ENCODE measurements at regions not wholly inside any gene's neighbourhood (a gene's known extent, or its start where the extent isn't known, plus 50 kb on each side); places are given as distances from the start of the nearest gene placed in this dataset.

DNA sequence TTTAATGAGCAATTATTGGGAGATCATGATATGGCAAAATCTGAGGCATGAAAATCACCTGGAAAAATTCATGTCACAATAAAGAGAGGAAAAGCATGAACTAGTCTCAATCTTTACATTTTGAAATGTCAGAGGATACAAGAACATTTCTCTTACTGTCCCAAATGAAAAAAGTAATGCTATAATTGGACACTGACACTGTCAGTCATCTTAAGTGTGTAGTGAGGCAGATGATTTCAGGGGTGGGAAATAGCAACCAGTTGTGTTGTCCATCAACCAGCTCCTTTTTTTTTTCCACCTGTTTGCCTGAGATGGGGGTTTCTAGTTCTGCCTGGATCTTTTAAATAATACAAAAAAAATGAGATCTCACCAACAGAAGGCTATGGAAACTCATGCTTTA, 646.2 kb downstream of the KCNT2 start:
- Histone ChIP-seq H3K27ac (no peak overlapping the region), H3K4me3 (no peak overlapping the region)
- DNase-seq (ENCODE audit: low spot score): no peak
- TF ChIP-seq, protein P1, sequence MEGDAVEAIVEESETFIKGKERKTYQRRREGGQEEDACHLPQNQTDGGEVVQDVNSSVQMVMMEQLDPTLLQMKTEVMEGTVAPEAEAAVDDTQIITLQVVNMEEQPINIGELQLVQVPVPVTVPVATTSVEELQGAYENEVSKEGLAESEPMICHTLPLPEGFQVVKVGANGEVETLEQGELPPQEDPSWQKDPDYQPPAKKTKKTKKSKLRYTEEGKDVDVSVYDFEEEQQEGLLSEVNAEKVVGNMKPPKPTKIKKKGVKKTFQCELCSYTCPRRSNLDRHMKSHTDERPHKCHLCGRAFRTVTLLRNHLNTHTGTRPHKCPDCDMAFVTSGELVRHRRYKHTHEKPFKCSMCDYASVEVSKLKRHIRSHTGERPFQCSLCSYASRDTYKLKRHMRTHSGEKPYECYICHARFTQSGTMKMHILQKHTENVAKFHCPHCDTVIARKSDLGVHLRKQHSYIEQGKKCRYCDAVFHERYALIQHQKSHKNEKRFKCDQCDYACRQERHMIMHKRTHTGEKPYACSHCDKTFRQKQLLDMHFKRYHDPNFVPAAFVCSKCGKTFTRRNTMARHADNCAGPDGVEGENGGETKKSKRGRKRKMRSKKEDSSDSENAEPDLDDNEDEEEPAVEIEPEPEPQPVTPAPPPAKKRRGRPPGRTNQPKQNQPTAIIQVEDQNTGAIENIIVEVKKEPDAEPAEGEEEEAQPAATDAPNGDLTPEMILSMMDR (IDR thresholded peaks at IDR 0.05): no peak

DNA sequence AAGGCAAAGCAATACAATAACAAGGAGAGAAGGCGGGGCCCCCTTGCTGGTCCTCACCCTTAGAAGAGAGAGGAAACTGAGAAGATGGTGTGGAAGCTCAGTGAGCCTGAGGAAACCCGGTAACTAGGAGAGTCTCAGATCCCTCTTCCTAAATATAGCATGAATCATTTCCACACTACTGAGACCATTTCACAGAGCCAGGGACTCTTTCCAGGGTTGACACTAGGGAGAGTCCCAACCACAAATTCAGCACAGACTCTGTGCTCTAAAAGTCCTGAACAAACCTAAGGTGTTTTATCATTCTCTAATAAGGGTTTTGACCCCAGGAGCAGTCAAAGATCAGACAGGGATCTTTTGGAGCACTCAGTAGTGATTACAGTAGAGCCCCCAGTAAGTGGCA, 647.7 kb downstream of the KCNT2 start:
- no peak overlapping the region for H3K27ac ChIP-seq
- H3K4me3 ChIP-seq: no peak overlapping the region
- no peak for DNase-seq (ENCODE audit: low spot score)
- TF ChIP-seq, protein P1 (IDR thresholded peaks at IDR 0.05): no peak

DNA sequence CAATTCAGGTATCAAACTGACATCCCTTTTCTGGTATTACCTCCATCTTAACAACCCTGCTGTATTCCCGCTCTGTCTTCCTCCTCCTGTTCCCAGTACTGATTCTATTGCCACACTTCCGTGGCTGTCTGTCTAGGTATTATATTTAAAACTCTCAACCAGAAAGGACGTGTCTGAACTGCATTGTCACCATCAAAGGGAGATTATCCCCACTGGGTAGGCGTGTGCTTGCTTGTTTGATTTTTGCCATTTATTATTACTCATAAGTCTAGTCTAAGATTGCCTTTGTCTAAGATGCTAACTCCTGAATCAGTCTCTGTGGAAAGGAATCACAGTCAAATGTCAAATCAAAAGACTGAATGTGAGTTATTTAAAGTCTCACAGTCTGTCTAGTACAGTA, 650.1 kb downstream of the KCNT2 start:
- Histone ChIP-seq H3K4me3 (no peak overlapping the region), H3K27ac (no peak overlapping the region)
- no peak for DNase-seq (ENCODE audit: low spot score)
- TF ChIP-seq, protein P1 (IDR thresholded peaks at IDR 0.05): no peak

DNA sequence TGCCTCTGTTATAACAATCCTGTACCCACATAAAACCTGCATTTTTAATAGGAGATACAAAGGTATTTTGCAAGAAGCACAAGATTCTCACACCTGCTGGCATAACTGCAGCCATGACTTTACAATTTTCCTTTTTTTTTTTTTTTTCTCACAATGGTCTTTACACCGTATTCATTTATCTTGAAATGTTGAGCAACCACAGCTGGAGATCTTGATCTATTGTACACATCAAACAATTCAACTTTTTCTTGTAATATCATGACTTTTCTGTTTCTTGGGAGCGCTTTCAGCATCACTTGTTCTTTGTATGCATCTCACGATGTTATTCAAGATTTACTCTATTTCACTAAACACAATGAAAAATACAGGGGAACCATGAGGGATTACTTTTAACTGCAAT, 651.4 kb downstream of the KCNT2 start:
- Histone ChIP-seq H3K4me3 (no peak overlapping the region), H3K27ac (no peak overlapping the region)
- DNase-seq (ENCODE audit: low spot score): no peak
- TF ChIP-seq, protein P1 (IDR thresholded peaks at IDR 0.05): no peak

DNA sequence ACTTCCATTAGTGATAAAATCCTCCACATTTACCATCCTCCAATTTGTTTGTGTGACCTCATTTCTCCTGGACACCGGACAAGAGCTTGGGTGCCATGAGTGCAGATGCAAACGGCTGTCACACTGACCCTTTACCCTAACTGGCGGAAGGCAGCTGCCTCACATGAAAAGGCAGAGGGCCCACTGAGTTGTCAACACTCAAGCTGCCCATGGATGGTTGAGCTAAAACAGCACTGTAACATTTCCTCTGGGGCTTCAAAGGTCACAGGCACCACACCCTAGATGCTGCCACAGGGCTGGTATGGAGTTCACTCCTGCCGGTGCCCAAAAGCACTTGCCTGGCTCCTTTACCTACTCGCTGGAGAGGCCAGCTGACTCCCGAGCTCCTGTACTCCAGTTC, 653.4 kb downstream of the KCNT2 start:
- TF ChIP-seq, protein P1 (IDR thresholded peaks at IDR 0.05): no peak
- Histone ChIP-seq H3K27ac (no peak overlapping the region), H3K4me3 (no peak overlapping the region)
- DNase-seq (ENCODE audit: low spot score): no peak

DNA sequence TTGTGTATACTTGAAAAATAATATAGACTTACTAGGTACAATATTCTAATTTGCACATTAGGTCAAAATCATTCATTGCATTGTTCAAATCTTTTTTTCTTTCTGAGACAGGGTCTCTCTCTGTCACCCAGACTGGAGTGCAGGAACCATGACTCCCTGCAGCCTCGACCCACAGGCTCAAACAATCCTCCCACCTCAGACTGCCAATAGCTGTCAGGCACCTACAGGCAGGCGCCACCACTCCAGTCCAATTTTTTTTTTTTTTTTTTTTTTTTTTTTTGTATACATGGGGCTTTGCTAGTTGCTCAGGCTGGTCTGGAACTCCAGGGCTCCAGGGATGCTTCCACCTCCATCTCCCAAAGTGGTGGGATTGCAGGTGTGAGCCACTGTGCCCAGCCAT, 656.9 kb downstream of the KCNT2 start:
- Histone ChIP-seq H3K4me3 (no peak overlapping the region), H3K27ac (no peak overlapping the region)
- TF ChIP-seq, protein P1 (IDR thresholded peaks at IDR 0.05): no peak
- no peak for DNase-seq (ENCODE audit: low spot score)

DNA sequence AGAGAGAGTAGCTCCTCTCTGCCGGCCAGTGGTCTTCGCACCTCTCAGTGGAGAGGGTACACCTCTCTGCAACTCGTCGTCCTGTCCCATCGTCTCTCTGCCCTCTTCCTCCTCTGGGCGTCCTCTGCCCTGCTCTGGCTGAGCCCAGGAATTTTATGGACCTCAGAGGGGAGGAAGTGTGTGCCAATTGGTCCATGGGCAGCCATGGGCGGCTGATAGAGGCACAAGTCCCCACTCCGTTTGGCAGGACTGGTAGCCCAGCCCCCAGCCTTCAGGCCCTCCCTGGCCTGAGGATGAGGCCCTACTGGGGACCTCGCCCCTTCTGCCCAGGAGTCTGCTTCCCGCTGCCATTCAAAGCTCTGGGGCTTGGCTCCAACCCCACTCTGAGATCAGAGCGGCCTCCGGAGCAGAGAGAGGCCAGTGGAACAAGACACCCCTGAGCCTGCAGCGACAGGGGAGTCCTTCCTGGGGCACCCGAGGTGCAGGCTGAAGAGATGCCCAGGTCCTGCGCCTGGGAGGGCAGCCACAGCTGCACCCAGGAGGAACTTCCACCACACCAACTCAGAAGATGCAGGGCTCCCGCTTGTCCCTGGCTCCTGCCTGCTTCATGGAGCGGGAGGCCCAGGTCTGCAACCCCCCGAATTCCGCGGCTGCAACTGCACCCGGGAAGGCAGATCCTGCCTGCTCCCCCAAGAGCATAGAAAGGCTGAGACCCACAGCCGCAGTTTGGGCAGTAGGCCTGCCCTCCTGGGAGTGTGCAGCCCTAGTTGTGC, 659.9 kb downstream of the KCNT2 start:
- no peak for DNase-seq (ENCODE audit: low spot score)
- no peak overlapping the region for H3K27ac ChIP-seq
- TF ChIP-seq, protein P1 (IDR thresholded peaks at IDR 0.05): no peak
- no peak overlapping the region for H3K4me3 ChIP-seq
